RWPE1 (cell line): ENCODE measurements at regions not wholly inside any gene's neighbourhood (a gene's known extent, or its start where the extent isn't known, plus 50 kb on each side); places are given as distances from the start of the nearest gene placed in this dataset.

Experiments
- CTCF ChIA-PET: fragments of 350-600 bp; sonication (Branson Sonifier 250); formaldehyde crosslinking; extraction: SDS; loops from one replicate; lab custom pipeline; 2021; lab: Yijun Ruan, JAX
- POLR2A ChIA-PET: fragments of 400-600 bp; formaldehyde crosslinking; extraction: SDS; loops from one replicate; lab custom pipeline; 2020; ENCODE audit warnings: antibody characterized with exemption; ENCODE audit not compliant: low non-redundant PET; lab: Yijun Ruan, JAX
- DNase-seq: peaks from one replicate; pipeline ENCODE4 v3.0.0; 2012; ENCODE audit warnings: low spot score
- H3K27ac ChIP-seq: fragments of 450-650 bp; 2 replicates; pipeline ENCODE4 v1.5.1; 2017
- CTCF ChIP-seq: fragments of 450-650 bp; conservative IDR thresholded peaks from 2 replicates; pipeline ENCODE4 v1.5.1; 2017; ENCODE audit warnings: low read depth, mild to moderate bottlenecking

GRCh38 chr10:109517748-109518147, 405.6 kb downstream of the XPNPEP1 start:
- no peak for TF ChIP-seq CTCF
- CTCF ChIA-PET: interaction anchor here (0.5 kb wide), 1 partner anchor 715 kb away, joined by 3 read pairs; no protein-coding TSS in a partner anchor
- no peak overlapping the region for H3K27ac ChIP-seq
- POLR2A ChIA-PET: no interaction called here
- DNase-seq: no peak

GRCh38 chr10:109504401-109504800, 418.9 kb downstream of the XPNPEP1 start:
- DNase-seq: no peak
- ChIA-PET POLR2A (no interaction called here), CTCF (no interaction called here)
- no peak overlapping the region for H3K27ac ChIP-seq
- TF ChIP-seq CTCF: no peak

GRCh38 chr10:109487691-109488090, 435.6 kb downstream of the XPNPEP1 start:
- DNase-seq: no peak
- TF ChIP-seq CTCF: no peak
- POLR2A ChIA-PET: no interaction called here
- CTCF ChIA-PET: no interaction called here
- no peak overlapping the region for H3K27ac ChIP-seq

- ChIA-PET POLR2A (no interaction called here), CTCF (no interaction called here)
- no peak for DNase-seq
- no peak overlapping the region for H3K27ac ChIP-seq
- no peak for TF ChIP-seq CTCF
Observed at GRCh38 chr10:109480836-109481235, 442.5 kb downstream of the XPNPEP1 start.

GRCh38 chr10:109475711-109476421, 447.4 kb downstream of the XPNPEP1 start:
- CTCF ChIA-PET: interaction anchor here (0.6 kb wide), 1 partner anchor 723 kb away, joined by 3 read pairs; no protein-coding TSS in a partner anchor

GRCh38 chr10:109474812-109475211, 448.5 kb downstream of the XPNPEP1 start:
- no peak for DNase-seq
- ChIA-PET CTCF (interaction anchor here (0.7 kb wide), 1 partner anchor 38 kb away, joined by 3 read pairs; no protein-coding TSS in a partner anchor), POLR2A (no interaction called here)
- no peak overlapping the region for H3K27ac ChIP-seq
- TF ChIP-seq CTCF: no peak

More at GRCh38 chr10:109475711-109476421, 447.4 kb downstream of the XPNPEP1 start:
- no peak overlapping the region for H3K27ac ChIP-seq
- POLR2A ChIA-PET: no interaction called here
- DNase-seq: no peak
- no peak for TF ChIP-seq CTCF
